ENCODE measurements at regions not wholly inside any gene's neighbourhood (a gene's known extent, or its start where the extent isn't known, plus 50 kb on each side); places are given as distances from the start of the nearest gene placed in this dataset.

DNA sequence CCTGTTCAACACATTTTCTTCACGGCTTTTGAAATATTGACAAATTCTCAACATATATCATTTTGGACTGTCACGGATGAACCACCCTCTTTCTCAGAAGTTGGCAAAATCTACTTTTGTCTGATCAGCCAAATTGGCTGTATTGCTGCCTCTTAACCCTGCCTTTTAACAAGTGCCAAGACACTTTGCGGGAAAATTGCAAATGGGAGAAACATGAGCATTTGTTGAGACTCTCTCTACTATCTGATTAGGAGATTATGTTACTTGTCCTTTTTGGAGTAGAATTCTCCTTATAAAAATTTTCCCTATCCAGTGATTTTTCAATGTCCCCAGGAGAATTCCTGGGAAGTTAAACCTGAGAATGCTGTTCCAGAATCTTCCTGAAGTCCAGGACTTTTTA is 256.2 kb upstream of the ZSWIM2 start:
- no peak for DNase-seq (ENCODE audit: low read depth)
- in situ Hi-C loops (cut with HindIII; ENCODE audit: low pct_unique_long_range_greater_than_20kb, low sequenced_read_pairs): no loop called here

DNA sequence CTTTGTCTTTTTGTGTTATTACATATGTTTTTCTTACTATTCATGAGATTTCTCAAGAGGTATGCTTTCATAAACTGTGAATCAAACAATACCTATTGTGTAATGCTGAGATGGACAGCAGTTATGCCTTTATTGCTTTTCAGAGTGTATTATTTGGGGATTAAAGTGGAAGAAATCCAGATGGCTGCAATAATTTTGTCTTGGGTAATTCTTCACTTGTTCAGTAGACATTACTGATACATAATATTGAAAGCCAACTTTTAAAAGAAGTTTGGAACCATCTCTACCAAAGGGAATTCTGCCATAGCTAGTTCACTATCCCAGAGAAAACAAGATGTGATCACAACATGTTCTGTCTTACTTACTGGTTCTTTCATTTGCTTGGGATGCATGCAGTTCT is 253.4 kb upstream of the ZSWIM2 start:
- DNase-seq (ENCODE audit: low read depth): no peak
- in situ Hi-C loops (cut with HindIII; ENCODE audit: low pct_unique_long_range_greater_than_20kb, low sequenced_read_pairs): no loop called here

DNA sequence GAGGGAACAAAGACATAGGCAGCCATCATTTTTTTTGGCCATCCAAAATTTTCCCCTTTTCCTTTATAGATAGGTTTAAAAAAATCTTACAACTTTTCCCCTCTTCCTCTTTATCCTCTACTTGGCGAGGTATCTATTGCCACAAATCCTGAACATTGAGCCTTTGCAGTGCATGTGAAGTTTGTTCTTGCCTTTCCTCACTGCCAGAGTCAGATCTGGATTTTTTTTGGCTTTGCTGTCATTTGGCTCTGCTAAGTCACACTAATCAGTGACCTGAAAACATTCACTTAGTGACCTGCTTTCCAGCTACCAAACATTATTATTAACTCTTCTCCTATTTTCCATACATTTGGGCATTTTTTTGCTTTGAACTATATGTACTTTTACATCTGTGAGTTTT is 249.2 kb upstream of the ZSWIM2 start:
- in situ Hi-C loops (cut with HindIII; ENCODE audit: low pct_unique_long_range_greater_than_20kb, low sequenced_read_pairs): no loop called here
- no peak for DNase-seq (ENCODE audit: low read depth)

DNA sequence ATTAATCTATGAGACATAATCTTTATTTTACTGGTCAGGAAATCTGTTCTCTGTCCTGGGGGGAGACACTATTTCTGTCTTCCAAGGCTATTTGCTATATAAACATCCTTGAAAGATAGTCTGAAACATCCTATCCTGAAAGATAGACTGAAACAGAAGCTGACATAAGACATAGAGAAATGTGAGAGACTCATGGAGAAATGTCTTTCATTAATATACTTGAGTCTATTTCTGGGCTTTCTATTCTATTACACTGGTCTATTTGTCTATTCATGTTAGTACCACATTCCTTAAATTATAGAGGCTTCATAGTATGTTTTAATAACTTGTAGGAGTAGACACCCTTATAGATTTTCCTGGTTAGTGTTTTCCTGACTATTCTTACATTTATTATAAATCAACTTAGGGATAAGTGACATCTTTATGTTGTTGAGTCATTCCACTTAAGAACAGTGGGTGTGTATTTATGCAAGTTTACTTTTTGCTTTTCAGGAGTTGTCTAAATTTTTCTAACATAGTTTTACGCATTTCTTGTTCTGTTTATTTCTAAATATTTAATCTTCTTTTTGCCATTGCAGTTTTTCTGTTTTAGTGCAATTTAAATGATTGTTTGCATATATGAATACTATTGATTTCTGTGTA is 244.9 kb upstream of the ZSWIM2 start:
- no peak for DNase-seq (ENCODE audit: low read depth)
- in situ Hi-C loops (cut with HindIII; ENCODE audit: low pct_unique_long_range_greater_than_20kb, low sequenced_read_pairs): no loop called here

DNA sequence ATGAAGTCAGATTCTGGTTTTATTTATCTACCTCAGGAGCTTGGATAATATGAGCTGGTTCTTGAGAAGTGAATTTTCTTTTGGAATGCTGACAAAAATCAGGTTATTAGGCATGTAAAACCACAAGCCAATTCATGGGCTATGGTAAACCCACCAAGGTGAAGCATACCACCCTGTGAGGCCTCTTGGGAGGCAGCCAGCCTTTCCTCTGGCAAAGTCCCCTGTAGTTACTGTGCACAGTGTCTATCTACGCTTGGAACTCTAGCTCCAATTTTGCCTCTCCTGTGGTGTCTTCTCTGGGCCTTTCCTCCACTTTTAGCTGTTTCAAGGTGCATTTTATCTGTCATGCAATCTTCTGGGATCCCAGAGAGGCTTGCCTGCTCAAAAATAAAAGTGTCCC is 242.7 kb upstream of the ZSWIM2 start:
- no peak for DNase-seq (ENCODE audit: low read depth)
- in situ Hi-C loops (cut with HindIII; ENCODE audit: low pct_unique_long_range_greater_than_20kb, low sequenced_read_pairs): no loop called here

DNA sequence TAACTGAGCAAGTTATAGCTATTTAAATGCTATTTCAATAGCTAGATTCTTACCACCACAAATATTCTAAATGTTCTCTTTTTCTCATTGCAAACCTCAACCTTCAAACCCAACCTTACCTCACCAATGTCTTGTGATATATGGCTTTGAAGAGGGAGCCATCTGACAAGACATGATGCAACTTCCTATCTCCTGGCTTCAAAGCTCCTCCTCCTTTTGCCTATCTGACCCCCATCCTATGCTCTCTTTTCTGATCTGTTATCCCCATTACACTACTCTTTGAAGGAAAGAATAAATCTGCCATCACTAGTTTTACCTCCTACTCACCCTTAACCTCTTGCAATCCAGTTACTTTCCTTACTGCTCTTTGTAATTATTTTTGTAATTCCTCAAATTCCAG is 235.6 kb upstream of the ZSWIM2 start:
- in situ Hi-C loops (cut with HindIII; ENCODE audit: low pct_unique_long_range_greater_than_20kb, low sequenced_read_pairs): no loop called here

DNA sequence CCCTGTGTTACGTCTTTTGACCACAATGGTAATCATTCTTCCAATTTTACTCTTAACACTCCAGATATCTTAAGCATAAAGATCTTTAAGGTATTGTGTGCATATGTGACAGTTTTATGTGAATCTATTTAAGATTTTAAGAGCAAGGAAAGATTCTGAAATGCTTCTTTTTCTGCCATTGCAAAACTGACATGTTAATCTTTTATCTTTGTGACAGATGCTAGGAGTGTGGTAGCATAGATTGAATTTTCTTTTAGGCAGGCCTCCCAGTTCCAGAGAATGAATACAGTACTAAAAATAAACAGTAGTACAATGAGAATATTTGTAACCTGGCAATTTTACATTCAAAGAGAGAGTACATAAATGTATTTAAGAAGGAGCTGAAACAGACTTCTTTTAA is 232.5 kb upstream of the ZSWIM2 start:
- DNase-seq (ENCODE audit: low read depth): no peak
- in situ Hi-C loops (cut with HindIII; ENCODE audit: low pct_unique_long_range_greater_than_20kb, low sequenced_read_pairs): no loop called here

More for the DNA sequence above, 235.6 kb upstream of the ZSWIM2 start:
- DNase-seq (ENCODE audit: low read depth): no peak

DNA sequence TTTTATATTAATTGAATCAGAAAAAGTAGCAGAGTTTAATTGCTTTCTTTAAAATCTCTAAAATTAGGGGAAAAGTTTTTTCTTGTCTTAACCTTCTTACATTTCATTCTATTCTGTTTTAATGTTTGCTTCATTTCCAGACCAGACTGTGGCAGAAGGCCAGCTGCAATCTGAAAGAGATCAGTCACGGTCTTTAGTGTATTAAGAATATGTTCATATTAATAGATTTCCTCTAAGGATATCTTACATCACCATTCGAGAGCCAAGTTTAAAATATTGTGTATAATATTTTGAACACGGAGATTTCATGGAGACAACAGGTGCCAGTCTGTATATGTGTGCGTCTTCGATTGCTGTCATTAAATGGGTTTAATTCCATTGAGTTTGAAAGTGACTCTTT is 230.9 kb upstream of the ZSWIM2 start:
- in situ Hi-C loops (cut with HindIII; ENCODE audit: low pct_unique_long_range_greater_than_20kb, low sequenced_read_pairs): no loop called here
- no peak for DNase-seq (ENCODE audit: low read depth)

DNA sequence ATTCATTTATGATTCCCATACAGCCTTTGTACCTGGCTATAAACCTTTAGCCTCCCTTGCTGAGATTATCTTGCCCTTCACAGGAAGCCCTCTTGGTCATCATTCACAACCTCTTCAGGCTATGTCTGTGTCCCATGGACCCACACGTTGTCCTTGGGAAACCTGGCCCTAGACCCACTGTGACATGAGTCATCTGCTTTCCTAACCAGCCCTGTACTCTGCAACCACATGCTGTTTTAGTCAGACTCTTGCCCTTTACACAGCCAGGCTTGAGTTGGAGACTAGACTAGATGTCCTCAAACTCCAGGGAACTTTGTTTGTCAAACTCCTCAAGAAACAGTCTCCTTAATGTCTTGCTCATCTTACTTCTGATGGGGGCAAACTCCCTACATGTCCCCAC is 229.3 kb upstream of the ZSWIM2 start:
- no peak for DNase-seq (ENCODE audit: low read depth)
- in situ Hi-C loops (cut with HindIII; ENCODE audit: low pct_unique_long_range_greater_than_20kb, low sequenced_read_pairs): no loop called here

DNA sequence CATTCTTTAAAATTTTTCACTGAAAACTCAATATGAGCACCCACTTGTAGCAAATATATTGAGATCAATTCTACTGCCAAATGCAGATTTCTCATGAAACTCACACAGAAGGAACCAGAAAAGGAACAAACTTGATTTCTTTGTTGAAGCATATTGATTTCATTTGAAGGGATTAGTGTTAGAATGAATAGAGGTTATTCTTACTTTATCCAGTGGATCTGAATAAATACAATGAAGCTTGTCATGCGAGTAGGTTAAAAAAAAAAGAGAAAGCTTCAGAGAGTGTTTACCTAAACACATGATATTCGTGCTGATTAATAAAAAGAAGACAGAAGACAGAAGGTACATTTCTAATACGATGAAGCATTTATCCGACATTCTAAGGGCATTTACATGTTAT is 226.7 kb upstream of the ZSWIM2 start:
- in situ Hi-C loops (cut with HindIII; ENCODE audit: low pct_unique_long_range_greater_than_20kb, low sequenced_read_pairs): no loop called here

DNA sequence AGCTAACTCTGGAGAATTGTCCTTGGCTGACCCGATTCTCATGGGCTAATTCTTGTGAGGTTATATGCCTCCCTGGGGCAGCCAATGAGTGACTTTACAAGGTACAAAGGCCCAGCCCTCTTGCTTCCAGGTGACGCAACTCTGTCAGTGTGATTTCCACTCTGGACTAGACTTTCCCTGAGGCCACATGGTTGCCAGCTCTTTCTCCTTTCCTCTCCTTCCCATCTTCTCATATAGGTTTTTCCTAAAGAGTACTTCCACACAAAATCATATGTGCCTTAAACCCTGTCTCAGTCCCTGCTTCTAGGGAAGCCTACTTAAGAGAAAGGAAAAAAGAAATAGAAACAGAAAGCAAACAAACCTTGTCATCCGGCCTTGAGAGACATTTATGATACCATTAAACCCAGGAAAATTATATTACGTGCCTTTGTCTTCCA is 226.2 kb upstream of the ZSWIM2 start:
- DNase-seq (ENCODE audit: low read depth): no peak
- in situ Hi-C loops (cut with HindIII; ENCODE audit: low pct_unique_long_range_greater_than_20kb, low sequenced_read_pairs): no loop called here

More for the DNA sequence above, 226.7 kb upstream of the ZSWIM2 start:
- DNase-seq (ENCODE audit: low read depth): no peak

DNA sequence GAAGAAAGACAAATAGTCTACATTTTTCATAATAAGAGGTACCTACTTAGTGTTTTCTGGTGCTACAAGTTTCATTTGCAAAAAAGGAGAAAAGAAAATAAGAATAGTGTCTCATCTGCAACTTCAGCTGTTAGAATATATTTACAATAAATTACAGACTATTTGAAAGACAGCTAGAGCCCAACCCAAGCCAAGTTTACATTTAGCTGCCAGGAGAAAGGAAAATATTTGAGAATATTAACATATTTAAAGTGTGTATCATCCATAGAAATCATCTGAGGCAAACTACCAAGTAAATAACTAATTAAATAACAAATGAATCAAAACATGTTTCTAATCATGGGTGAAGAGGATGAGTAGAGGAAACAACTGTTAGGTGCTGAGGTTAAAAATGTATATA is 209.2 kb upstream of the ZSWIM2 start:
- no peak for DNase-seq (ENCODE audit: low read depth)
- in situ Hi-C loops (cut with HindIII; ENCODE audit: low pct_unique_long_range_greater_than_20kb, low sequenced_read_pairs): no loop called here

DNA sequence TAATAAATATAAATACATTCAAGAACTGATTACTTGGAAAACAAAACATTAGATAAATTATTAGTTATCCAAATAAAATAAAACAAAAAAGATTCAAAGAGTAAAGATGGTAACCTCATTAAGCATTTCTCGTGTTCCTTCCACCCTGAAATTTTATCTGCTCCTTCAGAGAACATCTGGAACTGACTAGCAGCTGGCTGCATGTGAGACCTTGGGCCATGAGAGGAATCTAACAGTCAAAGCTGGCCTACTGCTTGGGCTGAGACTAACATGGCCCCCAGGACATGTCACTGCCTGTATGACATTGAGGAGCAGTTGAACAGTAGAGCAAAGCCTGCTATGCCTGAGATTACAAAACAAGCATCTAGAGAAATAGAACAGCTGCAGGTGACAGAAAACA is 208.5 kb upstream of the ZSWIM2 start:
- DNase-seq (ENCODE audit: low read depth): no peak
- in situ Hi-C loops (cut with HindIII; ENCODE audit: low pct_unique_long_range_greater_than_20kb, low sequenced_read_pairs): no loop called here

DNA sequence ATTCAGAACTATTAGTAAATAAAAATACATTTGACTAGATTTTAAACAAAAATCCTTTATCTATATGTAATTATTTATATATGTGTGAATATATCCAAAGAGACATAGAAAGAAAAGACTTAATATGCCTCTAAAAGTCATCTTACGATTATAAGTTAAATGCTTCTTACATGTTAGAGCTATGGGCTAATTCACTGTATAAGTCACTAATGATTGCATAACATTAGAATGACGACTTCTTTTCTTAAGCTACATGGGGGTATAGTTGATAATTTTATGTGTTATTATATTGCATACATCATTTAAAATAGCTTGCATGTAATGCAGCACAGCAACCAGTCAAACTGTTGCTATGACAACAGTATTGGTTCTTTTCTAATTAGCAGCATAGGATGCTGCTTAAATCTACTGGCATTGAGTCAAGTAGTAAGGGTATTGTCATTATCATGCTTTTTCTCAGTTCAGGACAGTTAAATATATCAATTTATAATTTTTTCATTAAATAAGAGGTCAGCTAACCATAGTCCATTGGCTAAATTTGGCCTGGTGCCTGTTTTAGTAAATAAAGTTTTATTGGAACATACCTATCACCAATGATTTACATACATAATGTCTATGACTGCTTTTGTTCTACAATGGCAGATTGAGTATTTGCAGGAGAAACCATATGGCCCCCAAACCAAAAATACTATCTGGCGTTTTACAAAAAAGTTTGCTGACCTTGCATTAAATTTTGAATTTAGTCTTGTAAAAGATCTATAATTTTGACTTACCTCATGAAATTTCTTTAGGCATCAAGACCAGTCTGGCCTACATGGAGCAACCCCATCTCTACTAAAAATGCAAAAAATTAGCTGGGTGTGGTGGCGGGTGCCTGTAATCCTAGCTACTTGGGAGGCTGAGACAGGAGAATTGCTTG is 207.7 kb upstream of the ZSWIM2 start:
- in situ Hi-C loops (cut with HindIII; ENCODE audit: low pct_unique_long_range_greater_than_20kb, low sequenced_read_pairs): no loop called here
- DNase-seq (ENCODE audit: low read depth): no peak

DNA sequence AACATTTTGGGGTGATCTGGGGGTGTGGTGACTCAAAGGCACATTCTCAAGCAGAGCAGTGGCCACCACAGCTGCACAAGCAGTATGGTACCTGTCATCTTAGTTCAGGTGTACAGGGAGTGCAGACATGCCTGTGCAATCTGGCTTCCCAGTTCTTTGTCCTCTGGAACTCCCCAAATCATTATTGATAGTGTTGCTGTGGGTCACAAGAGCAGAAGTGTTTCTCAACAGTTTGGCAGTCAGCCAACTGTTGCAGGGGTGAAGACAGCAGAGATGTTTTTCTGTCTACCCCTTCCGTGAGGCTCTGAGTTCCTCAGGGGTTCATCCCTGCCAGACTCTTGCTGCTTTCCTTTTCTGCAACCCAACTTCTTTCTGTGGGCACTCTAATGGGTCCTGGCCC is 206.5 kb upstream of the ZSWIM2 start:
- in situ Hi-C loops (cut with HindIII; ENCODE audit: low pct_unique_long_range_greater_than_20kb, low sequenced_read_pairs): no loop called here
- DNase-seq (ENCODE audit: low read depth): no peak

DNA sequence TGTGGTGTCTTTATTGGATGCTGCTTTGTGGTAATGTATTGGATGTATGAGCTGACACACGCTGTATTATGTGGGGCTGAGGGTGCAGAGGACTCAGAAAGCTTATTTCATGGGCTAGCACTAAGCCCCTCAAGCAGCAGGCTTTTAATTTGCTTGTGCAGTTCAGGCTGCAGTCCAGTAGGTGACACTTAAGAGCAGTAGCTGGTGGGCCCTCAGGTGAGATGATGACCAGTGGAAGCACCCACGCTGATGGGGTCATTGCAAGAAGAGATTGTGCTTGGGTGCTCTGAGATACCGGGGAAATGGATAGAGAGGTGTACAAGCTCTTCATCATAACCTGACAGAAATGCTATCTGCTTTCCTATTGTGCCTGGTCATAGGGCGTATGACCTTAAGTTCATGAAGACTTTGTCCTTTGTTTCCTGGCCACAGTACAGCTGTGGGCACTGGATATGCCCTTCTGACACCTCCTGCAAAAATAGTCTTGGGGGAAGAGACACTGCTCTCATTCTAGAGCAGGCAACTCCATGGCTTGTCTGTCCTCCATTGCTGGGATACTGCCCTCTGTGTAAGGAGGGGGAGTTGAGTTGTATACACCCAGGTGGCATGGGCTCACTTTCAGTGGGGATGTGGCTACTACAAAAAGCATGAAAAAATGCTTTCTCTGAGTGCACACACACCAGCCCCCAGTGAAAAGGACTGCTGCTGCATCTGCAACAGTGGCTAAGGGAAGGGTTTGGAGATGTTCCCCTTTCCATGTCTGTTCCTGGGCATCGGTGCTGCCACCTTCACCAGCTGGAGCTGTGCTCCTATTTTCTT is 205.7 kb upstream of the ZSWIM2 start:
- in situ Hi-C loops (cut with HindIII; ENCODE audit: low pct_unique_long_range_greater_than_20kb, low sequenced_read_pairs): no loop called here

DNA sequence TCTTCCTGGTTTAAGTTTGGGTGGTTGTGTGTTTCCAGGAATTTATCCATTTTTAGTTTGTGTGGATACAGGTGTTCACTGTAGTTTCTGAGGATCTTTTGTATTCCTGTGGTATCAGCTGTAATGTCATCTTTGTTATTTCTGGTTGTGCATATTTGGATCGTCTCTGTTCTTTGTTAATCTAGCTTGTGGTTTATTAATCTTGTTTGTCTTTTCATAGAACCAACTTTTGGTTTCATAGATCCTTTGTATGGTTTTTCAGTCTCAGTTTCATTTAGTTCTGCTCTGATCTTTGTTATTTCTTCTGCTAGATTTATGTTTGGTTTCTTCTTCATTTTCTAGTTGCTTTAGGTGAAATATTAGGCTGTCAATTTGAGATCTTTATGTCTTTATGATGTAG is 202.4 kb upstream of the ZSWIM2 start:
- in situ Hi-C loops (cut with HindIII; ENCODE audit: low pct_unique_long_range_greater_than_20kb, low sequenced_read_pairs): no loop called here
- no peak for DNase-seq (ENCODE audit: low read depth)

More for the DNA sequence above, 205.7 kb upstream of the ZSWIM2 start:
- DNase-seq (ENCODE audit: low read depth): no peak

DNA sequence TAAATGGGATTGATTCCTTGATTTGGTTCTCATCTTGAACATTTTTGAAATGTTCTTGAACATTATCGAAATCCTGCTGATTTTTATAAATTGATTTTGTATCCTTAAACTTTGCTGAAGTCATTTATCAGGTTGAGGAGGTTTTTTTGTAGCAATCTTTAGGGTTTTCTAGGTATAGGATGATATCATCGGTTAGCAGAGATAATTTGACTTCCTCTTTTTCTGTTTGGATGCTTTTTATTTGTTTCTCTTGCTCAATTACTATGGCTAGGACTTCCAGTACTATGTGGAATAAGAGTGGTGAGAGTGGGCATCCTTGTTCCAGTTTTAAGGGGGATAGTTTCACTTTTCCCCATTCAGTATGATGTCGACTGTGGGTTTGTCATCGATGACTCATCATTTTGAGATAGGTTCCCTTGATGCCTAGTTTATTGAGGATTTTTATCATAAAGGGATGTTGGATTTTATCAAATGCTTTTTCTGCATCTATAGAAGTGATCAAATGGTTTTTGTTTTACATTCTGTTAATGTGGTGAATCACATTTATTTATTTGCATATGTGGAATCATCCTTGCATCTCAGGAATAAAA is 201.5 kb upstream of the ZSWIM2 start:
- peak; percentile 12 for DNase-seq (ENCODE audit: low read depth)
- in situ Hi-C loops (cut with HindIII; ENCODE audit: low pct_unique_long_range_greater_than_20kb, low sequenced_read_pairs): no loop called here

DNA sequence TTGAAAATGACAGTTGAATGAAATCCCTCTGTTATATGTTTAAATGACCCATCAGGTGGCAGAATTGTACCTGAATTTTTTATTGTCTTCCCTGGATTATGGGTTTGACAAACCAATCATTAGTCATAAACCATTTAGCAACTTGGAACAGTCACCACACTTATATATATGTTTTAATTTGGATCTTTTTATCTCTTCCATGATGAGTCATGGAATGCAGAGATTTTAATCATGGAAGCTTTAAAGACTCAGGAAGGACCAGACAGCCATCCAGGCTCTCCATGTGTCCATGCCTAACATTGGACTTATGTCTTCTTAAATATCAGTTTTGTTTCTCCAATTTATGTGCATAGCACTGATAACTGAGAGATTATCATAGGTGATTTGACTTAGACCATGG is 188.3 kb upstream of the ZSWIM2 start:
- no peak for DNase-seq (ENCODE audit: low read depth)

More for the DNA sequence above, 188.3 kb upstream of the ZSWIM2 start:
- in situ Hi-C loops (cut with HindIII; ENCODE audit: low pct_unique_long_range_greater_than_20kb, low sequenced_read_pairs): no loop called here

All from Caki2 (cell line).